Peyer's patch (tissue), 4 donors: ENCODE measurements at regions not wholly inside any gene's neighbourhood (a gene's known extent, or its start where the extent isn't known, plus 50 kb on each side); places are given as distances from the start of the nearest gene placed in this dataset.

Experiments
- POLR2A ChIP-seq, 2 donors: fragments of 450-650 bp; IDR thresholded peaks; one replicate each; pipeline ENCODE4 v1.5.1; 2017; ENCODE audit warnings: antibody characterized with exemption in 2 of 2, mild to moderate bottlenecking in 2 of 2, moderate library complexity in 2 of 2
- TF ChIP-seq, protein P1 (sequence below), 6 experiments: fragments of 450-650 bp in 4 of 6; fragments of 200-600 bp in 2 of 6; sonication (generic) in 1 of 6; IDR thresholded peaks; one replicate each; pipeline ENCODE4 v1.5.1; 2017 to 2019; ENCODE audit warnings: antibody characterized with exemption in 6 of 6, mild to moderate bottlenecking in 3 of 6, moderate library complexity in 1 of 6

DNA sequence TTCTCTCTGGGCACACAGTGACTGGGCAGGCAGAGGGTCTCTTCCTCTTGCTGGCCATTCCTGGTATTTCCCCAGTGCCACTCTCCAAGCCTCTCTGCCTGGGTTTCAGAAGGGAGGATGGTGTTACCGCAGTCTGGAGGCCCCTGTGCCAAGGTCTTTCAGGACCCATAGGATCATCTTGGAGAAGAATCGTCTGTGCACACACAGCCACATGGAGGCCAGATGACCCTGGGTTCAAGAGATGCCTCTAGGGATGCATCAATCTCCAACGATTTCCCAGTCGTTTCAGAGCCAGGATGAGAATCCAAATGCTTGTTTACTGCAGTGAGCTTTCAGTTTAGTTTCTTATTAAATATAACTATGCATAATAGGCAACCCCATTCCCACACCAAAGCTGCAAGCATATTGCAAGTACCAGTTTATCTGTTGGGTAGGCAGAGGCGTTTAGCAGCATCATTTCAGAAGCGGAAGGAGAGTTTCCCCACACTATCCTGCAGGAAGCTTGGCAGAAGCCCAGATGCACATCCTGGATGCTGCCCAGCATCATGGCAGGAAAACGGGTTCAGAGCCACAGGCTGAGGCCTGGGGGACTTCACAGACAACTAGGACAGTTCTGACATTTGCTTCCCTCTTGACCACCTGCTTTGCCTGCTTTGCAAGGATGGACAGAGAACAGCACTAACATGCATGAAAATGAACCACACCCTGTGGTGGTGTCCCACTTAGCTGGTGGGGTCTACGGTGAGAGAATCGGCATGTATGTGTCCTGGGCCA, 134.7 kb upstream of the FAM20C start:
- TF ChIP-seq, protein P1, sequence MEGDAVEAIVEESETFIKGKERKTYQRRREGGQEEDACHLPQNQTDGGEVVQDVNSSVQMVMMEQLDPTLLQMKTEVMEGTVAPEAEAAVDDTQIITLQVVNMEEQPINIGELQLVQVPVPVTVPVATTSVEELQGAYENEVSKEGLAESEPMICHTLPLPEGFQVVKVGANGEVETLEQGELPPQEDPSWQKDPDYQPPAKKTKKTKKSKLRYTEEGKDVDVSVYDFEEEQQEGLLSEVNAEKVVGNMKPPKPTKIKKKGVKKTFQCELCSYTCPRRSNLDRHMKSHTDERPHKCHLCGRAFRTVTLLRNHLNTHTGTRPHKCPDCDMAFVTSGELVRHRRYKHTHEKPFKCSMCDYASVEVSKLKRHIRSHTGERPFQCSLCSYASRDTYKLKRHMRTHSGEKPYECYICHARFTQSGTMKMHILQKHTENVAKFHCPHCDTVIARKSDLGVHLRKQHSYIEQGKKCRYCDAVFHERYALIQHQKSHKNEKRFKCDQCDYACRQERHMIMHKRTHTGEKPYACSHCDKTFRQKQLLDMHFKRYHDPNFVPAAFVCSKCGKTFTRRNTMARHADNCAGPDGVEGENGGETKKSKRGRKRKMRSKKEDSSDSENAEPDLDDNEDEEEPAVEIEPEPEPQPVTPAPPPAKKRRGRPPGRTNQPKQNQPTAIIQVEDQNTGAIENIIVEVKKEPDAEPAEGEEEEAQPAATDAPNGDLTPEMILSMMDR (IDR thresholded peaks at IDR 0.05), result no peak
- no peak for TF ChIP-seq POLR2A (IDR thresholded peaks at IDR 0.05)
